HCEC 1CT (cell line): ENCODE measurements at regions not wholly inside any gene's neighbourhood (a gene's known extent, or its start where the extent isn't known, plus 50 kb on each side); places are given as distances from the start of the nearest gene placed in this dataset.
A peak's percentile ranks its signal among the peaks of the same experiment; 100 is the strongest.

Experiments
- DNase-seq: peaks from one replicate; pipeline ENCODE4 v3.0.0-alpha.2; 2017

DNA sequence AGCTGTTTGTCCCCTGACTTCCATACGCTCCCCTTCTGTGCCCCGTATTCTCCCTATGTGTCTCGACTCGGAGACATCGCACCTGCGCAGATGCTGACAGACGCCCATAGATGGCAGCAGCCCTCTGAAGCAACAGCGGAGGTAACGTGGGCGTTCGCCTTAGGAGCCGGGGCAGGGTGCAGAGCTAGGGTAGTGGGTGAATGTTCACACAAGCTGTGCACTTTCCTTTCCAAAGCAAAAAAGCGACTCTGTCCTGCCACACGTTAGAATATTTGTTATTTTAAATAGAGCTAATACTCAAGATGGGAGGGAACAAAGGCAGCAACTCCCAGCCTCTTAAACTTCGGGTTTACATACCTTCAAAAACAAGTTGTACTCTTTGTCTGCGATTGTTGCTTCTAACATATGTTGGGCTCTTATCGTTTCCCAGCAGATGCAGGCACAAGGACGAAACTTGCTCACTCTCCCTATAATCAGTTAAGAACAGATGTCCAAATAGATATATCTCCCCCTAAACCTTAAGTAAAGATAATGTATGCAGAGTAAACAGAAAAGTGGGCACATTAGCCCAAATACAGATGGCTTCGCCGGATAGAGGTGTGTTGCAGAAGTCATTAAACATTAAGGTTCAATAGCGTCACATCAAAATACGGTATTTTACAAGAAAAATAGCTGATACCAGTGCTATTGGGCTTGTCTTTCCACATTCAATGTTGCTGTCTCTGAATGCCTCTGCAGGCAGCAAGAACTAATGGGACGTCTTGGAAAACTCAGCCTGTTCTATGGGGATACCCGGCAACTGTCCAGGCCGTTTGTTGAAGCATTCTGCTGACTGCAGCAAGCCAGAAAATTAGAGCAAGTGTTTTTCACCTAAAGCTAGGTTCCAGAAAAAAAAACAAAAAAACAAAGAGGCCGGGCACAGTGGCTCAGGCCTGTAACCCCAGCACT lies 340.3 kb upstream of the PRKCQ start:
- DNase-seq, result peak; percentile 53

DNA sequence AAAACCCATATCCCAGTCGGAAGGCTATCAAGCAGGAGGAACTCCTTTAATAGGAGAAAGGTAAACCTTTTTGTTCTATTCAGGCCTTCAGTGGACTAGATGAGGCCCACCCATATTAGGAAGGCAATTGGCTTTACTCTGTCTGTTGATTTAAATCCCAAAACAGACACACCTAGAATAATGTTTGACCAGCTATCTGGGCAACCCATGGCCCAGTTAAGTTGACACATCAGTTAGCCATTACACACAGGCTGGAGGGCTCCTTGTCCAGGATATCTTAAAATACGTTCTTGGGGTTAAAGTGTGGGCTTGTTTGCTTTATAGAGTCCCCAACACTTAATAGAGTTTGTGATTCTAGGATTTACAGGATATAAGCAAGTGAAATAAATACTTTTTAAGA lies 339.0 kb upstream of the PRKCQ start:
- DNase-seq, result no peak

DNA sequence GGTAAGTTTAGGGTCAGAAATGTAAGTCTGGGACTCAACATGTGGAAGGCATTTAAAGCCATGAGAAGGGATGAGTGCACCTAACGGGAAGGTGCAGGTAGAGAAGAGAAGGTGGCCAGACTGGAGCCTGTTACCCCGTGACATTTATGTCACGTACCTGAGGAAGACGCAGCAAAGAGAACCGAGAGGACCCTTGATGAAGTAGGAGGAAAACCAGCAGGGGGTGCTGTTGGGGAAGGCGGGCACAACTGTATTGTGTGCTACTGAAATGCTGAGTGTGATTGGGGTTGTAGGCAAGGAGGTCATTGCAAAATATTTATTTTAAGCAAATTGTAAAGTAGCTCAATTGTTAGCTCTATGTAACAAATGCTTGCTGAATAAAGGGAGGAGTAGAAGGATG lies 338.2 kb upstream of the PRKCQ start:
- DNase-seq, result no peak

DNA sequence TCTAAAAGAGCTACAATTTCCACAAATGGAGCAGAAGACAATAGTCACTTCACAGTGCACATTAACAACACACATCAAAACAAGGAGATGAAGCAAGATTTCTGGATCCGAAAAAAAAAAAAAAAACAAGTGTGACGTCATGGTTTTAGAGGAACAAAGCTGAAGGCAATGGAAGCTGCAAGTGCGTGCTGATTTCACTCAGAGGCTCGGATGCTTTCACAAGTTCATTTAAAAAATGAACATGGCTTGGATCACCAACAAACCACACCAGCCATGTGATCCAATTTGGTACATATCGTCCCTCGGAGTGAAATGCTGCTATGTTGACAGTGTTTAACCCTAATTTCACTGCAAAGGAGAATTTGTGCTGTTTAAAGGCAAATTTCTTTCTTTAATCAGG lies 337.0 kb upstream of the PRKCQ start:
- no peak for DNase-seq

DNA sequence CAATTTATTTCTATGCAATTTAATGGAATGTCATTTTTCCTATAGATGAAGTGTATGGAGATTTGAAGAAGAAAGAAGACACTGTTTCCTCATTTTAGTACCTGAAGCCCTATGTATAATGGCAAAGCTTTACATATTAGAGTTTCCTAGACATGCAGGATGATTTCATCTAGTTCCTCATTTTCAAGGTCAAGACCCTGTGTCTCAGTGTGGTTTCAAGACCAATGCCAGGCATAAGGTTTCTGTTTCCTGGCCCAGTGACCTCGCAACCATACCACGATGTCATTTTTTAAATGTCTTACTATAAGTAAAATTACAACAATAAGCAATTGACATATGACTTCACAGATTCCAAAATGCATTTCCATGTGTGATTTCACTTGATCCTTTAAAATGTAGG lies 336.5 kb upstream of the PRKCQ start:
- no peak for DNase-seq

DNA sequence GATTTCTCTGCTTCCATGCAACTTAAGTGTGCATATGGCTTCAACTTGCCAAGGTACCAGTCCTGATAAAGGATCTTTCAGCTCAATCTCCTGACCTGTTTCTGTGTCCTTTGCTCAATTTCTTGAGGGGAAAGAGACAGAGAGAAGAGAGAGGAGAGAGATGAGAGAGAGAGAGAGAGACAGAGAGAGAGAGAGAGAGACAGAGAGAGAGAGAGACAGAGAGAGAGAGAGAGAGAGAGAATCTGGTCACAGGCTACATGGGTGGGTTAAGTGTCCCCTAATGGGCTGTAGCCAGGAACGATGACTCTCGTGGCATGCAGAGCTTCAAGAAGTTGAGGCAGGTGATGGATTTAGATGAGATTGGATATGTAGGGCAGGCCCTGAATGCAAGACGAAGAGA lies 335.2 kb upstream of the PRKCQ start:
- no peak for DNase-seq

DNA sequence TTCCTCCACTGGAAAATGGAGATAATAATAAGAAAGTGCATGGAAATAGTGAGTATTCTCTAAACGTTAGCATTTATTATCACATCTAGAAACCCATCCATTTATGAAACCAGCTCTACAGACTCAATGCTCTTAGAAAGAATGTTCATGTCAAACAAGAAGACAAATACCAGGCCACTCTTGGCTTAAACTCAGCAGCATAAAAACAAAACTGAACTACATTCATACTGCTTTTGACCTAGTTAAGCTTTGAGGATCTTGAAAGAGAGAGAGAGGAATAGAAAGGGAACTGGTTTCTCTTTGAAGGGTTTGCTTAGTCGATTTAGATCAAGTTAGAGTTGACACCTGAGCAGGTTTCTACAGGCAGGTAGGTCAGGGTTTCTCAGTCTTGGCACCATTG lies 332.9 kb upstream of the PRKCQ start:
- DNase-seq, result no peak

DNA sequence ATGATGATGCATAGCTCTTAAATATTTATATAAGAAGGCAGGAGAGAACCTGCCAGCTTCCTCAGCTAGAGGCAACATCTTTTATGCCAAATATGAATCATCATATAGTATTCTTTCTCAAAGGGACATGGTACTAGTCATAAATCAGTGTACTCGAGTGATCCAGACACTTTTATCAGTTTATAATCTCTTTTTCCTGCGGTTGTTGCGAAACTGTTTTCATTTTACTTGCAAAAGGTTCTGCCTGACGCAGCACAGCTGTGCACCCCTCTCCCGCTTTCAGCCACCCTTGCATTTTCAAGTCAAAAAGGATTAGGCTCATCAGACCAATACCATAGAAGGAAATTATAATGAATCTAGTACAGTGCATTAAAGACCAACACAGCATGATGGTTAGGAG lies 332.3 kb upstream of the PRKCQ start:
- DNase-seq, result peak; percentile 74

DNA sequence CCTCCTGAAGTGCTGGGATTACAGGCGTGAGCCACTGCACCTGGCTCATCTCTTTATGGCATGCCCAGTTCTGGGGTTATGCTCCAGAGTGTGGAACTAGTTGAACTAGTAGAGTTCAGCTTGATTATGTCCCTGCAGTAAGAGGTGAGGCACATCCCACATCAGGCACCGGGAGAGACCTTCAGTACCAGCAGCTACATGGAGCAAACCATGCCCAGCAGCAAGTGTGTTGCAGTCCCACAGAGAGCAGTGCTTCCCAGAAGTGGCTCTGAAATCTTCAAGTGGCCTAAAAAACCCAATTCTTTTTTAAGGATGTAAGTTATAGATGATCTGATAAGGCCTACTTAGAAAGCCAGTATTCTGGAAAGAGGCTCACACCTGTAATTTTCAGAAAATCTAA lies 331.9 kb upstream of the PRKCQ start:
- DNase-seq, result no peak

DNA sequence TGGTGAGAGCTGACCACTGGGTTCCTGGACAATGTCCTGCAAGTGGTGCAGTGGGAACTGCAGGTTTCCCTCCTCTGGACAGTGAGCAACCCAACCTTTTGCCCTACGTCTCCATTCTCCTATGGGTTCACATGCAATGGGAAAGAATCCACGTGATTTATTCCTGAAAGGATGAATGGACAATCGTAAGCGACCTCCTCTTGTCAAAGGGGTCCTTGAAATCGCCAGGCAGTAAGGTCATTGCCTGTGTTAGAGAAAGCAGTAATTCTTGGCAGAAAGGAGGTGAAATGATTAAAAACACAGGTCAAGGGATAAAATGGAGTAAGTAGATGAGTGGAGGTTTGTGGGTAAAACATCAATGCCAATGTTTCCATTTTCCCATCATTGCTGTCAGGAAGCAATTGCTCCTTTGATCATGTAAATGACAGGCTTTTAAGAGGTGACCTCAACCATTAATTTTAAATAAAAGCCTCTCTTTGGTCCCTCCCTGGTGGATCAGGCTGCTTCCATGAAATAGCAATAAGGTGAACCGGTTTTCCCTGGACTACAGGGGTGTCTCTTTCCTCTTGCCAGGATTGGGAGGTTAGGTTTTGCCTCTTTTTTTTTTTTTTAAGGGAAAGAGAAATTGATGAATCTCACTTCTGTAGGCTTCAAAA lies 330.0 kb upstream of the PRKCQ start:
- no peak for DNase-seq

DNA sequence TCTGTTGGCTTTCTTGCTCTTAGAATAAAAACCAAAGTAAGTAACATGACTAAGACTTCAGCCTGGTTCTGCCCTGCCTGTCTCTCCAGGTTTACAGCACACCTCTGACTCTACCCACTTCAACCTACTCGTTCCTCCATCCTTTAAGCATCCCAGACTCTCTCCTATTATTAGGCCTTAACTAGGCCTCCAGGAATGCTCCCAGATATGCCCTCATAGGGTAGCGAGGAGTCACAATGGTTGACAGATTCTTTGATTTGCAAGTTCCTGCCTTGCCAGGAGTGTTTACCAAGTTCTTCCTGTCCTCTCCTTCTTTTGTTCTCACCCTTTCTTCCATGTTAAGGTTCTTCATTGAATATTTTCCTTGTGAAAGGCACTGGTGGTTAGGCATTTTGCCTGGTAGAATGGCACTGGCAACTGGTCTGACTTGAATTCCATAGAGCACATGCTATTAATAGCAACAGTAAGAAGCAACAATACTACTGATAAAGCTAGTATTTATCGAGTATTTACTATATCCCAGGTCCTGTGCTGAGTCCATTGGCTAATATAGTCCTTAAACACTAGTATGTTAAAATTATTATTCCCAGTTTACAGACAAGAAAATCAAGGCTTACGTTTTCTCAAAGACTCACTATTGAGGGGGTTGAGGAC lies 327.9 kb upstream of the PRKCQ start:
- no peak for DNase-seq

DNA sequence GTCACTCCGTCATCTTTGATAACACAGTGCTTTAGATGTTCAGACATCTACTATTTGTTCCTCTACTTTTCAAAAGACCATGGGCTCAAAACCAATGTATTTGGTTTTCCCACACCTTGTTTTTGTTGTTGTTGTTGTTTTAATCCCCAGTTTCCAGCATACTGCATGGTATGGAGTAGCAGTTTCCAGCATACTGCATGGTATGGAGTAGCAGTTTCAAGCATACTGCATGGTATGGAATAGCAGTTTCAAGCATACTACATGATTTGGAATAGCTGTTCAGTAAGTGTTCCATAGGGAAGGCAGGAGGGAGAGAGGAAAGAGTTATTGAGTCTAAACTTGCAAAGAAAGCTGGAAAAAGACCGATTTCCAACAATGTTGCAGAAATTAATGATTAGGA lies 314.3 kb upstream of the PRKCQ start:
- no peak for DNase-seq

DNA sequence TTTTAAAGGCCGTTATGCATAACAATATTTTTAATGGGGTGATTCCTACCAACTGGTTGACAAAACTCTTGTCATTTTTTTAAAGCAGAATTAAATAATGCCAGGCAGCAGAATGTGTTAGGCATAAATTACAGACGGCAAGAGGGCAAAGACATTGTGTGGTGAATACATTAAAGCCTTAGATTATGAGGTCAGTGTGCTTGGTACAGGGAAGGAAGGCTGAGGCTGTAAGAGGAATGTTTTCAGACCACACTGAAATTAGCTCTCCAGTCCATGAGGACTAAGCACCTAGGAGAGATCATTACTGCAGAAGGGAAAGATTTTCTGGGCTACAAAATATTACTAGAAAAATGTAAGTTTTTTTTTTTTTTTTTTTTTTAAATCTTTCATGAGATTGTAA lies 312.8 kb upstream of the PRKCQ start:
- no peak for DNase-seq

DNA sequence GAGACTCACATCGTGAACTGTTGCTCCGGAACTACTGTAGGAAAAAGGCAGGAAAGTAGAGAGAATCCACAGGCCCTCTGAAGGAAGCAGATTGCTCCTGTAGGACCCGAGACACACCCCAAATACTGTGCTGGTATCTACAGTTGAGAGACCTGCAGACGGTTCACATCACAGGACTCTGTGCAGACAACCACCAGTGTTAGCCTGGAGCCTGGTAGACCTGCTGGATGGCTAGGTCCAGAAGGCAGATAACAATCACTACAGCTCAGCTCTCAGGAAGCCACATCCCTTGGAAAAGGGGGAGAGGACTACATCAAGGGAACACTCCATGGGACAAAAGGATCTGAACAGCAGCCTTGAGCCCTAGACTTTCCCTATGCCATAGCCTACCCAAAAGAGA lies 311.8 kb upstream of the PRKCQ start:
- DNase-seq, result no peak

DNA sequence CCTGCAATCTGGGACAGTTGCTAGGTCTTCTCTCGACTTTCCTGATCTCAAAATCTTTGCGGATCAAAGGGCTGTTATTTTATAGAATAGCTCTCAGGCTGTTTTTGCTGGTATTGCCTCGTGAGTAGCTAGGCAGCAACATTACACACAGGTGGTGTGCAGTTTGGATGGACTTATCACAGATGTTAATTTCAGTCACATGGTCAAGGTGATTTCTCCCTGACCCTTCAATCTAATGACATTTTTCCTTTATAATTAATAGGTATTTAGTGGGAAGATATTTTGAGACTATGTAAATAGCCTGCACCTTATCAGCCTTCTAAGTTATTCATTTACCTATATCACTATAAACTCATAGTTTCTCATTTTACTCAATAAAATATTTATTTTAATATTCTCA lies 309.6 kb upstream of the PRKCQ start:
- DNase-seq, result no peak

DNA sequence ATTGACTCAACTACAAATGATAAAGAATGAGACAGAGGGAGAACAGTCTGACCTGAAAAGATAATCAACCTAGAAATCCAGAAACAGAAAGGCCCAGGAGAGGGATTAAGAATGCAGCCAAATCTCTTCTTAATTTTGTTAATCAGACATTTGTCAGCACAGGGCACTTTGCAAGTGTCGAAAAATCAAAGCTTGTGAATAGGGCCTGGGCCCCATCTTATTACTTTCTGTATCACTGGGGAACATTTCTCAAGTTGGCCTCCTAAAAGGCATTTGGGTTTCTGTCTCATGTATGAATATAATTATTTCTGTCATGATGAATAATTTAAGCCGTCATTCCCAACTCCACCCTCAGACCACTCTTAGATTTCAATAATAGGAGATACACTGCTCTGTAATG lies 308.4 kb upstream of the PRKCQ start:
- no peak for DNase-seq

DNA sequence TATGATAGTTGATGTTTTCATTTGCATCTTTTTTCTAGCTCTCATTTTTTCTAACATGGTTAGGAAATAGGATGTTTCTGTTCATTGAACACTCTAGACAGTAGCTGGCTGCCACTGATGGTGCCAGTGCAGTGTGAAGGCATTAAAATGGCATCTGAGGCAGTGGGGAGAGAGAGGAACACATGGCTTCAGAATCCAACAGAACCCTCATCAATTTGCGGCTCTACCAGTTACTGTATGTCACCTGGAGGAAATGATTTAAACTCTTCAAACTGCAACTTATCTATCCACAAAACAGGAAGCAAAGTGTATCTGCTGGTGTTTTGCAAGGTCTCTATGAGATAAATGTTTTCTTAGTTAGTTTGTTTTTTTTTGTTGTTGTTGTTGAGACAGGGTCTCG lies 305.2 kb upstream of the PRKCQ start:
- no peak for DNase-seq

DNA sequence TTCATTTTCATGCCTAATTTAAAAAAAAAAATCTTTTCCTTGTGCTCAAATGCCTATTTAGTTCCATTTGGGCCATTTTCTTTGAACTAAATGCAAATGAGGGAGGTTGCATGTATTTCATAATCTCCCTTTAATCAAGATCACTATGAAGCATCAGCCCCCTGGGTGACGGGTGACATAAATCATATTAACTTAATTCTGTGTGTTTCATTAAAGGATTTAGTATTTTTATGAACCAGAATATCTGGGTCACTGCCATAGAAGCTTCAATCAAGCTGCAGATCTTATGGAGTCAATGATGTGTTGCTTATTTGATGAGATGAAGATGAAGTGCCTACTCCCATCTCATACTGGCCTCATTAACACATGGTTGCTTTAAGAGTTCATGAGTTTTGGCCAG lies 301.9 kb upstream of the PRKCQ start:
- DNase-seq, result no peak

DNA sequence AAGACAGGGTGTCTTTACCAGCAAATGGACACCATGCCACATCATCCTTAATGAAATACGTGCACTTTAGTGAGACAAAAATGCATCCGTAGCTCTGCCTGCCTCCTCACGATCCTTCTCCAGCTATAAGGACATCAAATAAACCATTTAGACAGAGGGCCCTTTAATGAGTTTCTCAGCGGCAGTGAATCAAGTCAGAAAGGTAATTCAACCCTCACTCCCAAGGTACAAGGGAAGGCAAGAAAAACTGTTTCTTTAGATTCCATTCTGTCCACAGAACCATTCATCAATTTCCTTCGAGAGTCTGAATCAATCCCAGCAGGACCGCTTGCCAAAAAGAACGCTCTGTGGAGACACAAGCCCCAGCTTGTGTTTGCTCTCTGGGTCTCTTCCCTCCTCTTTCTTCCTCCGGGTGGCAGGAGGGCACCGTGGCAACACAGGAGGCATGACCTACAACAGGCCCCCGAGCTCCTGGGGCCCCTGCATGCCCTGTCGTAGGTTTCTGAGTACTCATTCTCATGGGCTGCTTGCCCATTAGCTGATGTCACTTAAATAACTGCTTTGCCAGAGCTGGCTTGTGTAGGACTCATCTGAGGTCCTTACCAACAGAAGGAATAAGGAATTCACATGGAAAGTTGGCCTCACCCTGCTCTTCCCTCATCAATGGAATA lies 297.8 kb upstream of the PRKCQ start:
- no peak for DNase-seq

DNA sequence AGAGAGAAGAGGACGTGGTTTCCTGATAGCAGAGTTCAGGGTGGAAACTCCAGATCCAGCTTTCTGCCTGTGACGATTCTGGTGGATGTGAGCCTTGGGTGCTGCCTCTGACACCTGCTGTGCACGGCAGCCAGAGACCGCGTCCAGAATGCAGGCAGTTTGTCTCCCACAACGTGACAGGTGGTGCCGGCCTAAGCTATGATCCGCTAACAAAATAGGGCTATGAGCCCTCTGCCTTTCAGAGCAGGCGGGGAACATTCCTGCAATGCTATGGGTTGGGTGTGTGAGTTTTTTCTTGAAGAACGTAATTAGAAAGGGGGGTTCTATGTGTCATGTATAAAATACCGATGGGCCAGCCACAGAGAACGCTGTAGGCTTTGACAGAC lies 297.3 kb upstream of the PRKCQ start:
- no peak for DNase-seq

DNA sequence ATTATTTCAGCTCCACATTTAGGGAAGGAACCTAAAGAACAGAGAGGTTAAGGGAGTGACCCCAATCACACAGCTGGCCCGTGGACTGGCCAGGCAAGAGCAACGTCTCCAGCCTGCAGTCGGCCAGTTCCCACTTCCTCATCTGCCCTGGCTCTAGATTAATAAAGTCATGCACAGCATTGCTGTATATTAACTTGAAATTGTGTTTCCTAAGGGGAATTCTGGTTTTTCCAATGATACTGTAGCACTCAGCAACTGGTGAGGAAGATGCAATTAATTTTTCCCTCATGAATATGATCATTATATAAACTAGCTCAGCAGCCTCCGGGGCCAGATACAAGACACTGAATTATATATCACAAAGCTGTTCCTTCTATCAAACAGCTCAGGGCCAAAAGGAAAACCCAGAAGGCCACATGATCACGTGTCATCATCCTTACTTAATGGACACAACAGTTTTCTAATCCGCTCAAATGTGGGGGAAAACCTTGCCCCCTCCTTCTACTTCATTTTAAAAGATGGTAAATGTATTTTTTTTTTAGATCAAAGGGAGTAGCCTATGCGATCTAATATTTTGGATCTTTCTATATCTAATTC lies 295.3 kb upstream of the PRKCQ start:
- DNase-seq, result no peak

DNA sequence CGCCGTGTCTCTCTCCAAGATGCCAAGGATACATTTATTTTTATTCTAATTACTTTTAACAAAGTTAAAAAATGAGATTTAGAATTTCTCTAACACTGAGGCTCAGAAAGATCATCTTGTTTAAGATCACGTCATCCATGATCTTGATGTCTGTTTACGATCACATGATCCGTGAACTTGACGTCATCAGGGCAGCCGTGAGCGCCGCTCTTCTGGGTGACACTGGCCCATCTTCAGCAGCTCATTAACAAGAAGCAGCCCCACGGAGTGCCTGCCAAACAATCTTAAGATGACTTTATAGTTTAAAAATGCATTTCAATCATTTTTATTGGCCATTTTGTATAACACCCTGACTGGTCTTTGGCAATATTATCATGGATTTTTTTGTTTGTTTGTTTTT lies 291.1 kb upstream of the PRKCQ start:
- no peak for DNase-seq
